ENCODE measurements at regions not wholly inside any gene's neighbourhood (a gene's known extent, or its start where the extent isn't known, plus 50 kb on each side); places are given as distances from the start of the nearest gene placed in this dataset.
"Not testable (repeated sequence)": the region's sequence is repeated elsewhere in the genome, so short reads cannot be mapped to it uniquely, and the experiment has no call there.

- H3K9me3 Mint-ChIP-seq = peaks cover 0 to 2% (median 0%) of the 10 kb centered on the region in 6 donors
- no peak for DNase-seq
- H3K27ac Mint-ChIP-seq = no peak overlapping the region
- H3K4me1 Mint-ChIP-seq = no peaks in the 10 kb centered on the region
- no peaks in the 10 kb centered on the region for H3K36me3 Mint-ChIP-seq
- H3K4me3 Mint-ChIP-seq = no peak overlapping the region
- H3K27me3 Mint-ChIP-seq (ENCODE audit: low read depth in 3 of 3) = peaks cover 2 to 3% (median 3%) of the 10 kb centered on the region in 3 donors
Observed at GRCh38 chr6:12609751-12610150, 106.8 kb upstream of the PHACTR1 start.

GRCh38 chr6:12610862-12611261 lies 105.7 kb upstream of the PHACTR1 start:
- Mint-ChIP-seq H3K27ac (no peak overlapping the region), H3K4me3 (no peak overlapping the region), H3K9me3 (peaks cover 0 to 2% (median 0%) of the 10 kb centered on the region in 6 donors), H3K4me1 (no peaks in the 10 kb centered on the region), H3K36me3 (no peaks in the 10 kb centered on the region), H3K27me3 (ENCODE audit: low read depth in 3 of 3) (peaks cover 2 to 3% (median 3%) of the 10 kb centered on the region in 3 donors)
- no peak for DNase-seq

DNA sequence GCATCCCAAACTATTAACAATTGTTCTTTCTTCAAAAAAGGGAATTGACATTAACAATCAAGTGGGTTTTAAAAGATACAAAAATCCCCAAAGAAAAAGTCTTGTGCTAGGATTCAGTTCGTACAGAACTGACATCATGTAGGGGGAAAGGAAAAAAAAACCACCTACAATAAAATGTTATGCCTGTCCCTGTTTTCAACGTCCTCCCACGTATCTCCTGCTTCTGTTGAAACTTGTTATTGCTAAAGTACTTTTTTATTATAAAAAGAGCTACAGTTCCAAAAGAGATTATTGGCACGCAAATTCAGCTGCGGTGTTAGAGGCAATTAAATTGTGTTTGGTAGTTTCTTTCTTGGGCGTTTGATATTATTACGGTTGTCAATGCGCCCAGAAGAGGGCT lies 102.8 kb upstream of the PHACTR1 start:
- Mint-ChIP-seq H3K27ac (no peak overlapping the region), H3K36me3 (no peaks in the 10 kb centered on the region), H3K4me1 (no peaks in the 10 kb centered on the region), H3K9me3 (peaks cover 0 to 2% (median 0%) of the 10 kb centered on the region in 6 donors), H3K27me3 (ENCODE audit: low read depth in 3 of 3) (peaks cover 0 to 2% (median 2%) of the 10 kb centered on the region in 3 donors), H3K4me3 (no peak overlapping the region)
- DNase-seq = no peak

GRCh38 chr6:12614456-12614855 lies 102.1 kb upstream of the PHACTR1 start:
- no peak for DNase-seq
- H3K4me1 Mint-ChIP-seq = no peaks in the 10 kb centered on the region
- H3K4me3 Mint-ChIP-seq = no peak overlapping the region
- H3K9me3 Mint-ChIP-seq = peaks cover 0 to 2% (median 0%) of the 10 kb centered on the region in 6 donors
- H3K27me3 Mint-ChIP-seq (ENCODE audit: low read depth in 3 of 3) = peaks cover 0 to 2% (median 0%) of the 10 kb centered on the region in 3 donors
- no peaks in the 10 kb centered on the region for H3K36me3 Mint-ChIP-seq
- no peak overlapping the region for H3K27ac Mint-ChIP-seq

DNA sequence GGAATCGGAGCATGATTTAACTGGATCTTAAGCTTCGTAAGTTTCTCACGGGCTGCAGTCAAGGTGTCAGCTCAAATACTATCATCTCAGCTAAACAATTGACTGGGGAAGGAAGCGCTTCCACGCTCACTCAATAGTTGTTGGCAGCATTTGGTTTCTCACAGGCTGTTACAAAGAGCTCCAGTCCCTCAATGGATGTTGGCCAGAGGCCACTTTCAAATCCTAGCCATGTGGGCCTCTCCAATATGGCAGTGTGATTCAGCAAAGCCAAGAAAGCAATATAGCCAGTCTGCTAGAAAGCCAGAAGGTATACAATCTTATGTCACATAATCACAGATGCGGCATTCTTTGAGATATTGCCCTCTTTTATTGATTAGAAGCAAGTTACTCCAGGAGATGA lies 98.3 kb upstream of the PHACTR1 start:
- Mint-ChIP-seq H3K27me3 (ENCODE audit: low read depth in 3 of 3) (peaks cover 0 to 1% (median 0%) of the 10 kb centered on the region in 3 donors), H3K4me3 (no peak overlapping the region), H3K4me1 (no peaks in the 10 kb centered on the region), H3K9me3 (no peaks in the 10 kb centered on the region), H3K27ac (no peak overlapping the region), H3K36me3 (no peaks in the 10 kb centered on the region)
- no peak for DNase-seq

GRCh38 chr6:12621754-12622153 lies 94.8 kb upstream of the PHACTR1 start:
- Mint-ChIP-seq H3K4me1 (no peaks in the 10 kb centered on the region), H3K4me3 (no peak overlapping the region), H3K36me3 (no peaks in the 10 kb centered on the region), H3K9me3 (no peaks in the 10 kb centered on the region), H3K27me3 (ENCODE audit: low read depth in 3 of 3) (peaks cover 0 to 2% (median 0%) of the 10 kb centered on the region in 3 donors), H3K27ac (no peak overlapping the region)
- DNase-seq = no peak

DNA sequence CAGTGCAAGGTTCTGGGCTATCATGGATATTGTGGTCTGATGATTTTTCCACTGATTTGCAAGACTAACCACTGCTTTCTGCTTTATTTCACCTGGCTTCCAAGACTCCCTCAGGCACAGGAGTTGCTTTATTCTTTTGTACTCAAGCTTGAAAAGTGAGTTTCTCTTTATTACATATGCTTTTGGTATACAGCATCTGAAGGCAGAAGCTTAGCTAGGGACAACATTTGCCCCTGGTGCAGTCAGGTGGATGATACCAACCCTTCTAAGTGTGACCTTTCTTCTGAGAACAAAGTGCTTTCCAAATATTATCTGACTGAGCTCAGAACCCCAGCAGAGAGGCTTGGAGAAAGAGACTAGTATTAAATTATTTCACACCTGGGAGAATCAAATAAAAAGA lies 94.0 kb upstream of the PHACTR1 start:
- no peak overlapping the region for H3K4me3 Mint-ChIP-seq
- H3K4me1 Mint-ChIP-seq = no peaks in the 10 kb centered on the region
- H3K36me3 Mint-ChIP-seq = no peaks in the 10 kb centered on the region
- H3K27ac Mint-ChIP-seq = no peak overlapping the region
- H3K9me3 Mint-ChIP-seq = no peaks in the 10 kb centered on the region
- peaks cover 0 to 2% (median 0%) of the 10 kb centered on the region in 3 donors for H3K27me3 Mint-ChIP-seq (ENCODE audit: low read depth in 3 of 3)
- no peak for DNase-seq

DNA sequence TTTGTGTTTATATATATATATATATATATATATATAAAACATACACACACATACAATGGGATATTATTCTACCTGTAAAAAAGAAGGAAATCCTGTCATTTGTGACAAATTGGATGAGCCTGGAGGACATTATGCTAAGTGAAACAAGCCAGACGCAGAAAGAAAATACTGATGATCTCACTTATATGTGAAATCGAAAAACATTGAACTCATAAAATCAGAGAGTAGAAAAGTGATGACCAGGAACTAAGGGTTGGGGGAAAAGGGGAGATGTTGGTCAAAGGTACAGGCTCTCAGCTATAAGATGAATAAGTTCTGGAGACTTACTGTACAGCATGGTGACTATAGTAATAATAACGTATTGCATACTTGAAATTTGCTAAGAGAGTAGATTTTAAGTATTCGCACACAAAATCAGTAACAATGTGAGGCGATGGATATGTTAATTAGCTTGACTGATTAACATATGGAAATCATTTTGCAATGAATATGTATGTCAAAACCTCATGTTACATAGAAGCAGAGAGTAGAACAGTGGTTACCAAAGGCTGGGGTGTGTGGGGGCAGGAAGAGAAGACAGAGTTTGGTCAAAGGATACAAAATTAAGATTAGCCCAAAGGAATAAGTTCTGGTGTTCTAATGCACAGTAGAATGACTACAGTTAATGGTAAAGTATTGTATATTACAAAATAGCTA lies 92.3 kb upstream of the PHACTR1 start:
- no peak for DNase-seq
- Mint-ChIP-seq H3K4me3 (no peak overlapping the region), H3K36me3 (no peaks in the 10 kb centered on the region)

GRCh38 chr6:12627053-12627452 lies 89.5 kb upstream of the PHACTR1 start:
- no peak overlapping the region for H3K4me3 Mint-ChIP-seq
- no peaks in the 10 kb centered on the region for H3K36me3 Mint-ChIP-seq
- no peaks in the 10 kb centered on the region for H3K9me3 Mint-ChIP-seq
- DNase-seq = no peak
- no peaks in the 10 kb centered on the region for H3K4me1 Mint-ChIP-seq
- H3K27me3 Mint-ChIP-seq (ENCODE audit: low read depth in 3 of 3) = peaks cover 0 to 1% (median 0%) of the 10 kb centered on the region in 3 donors
- H3K27ac Mint-ChIP-seq = no peak overlapping the region

More for the DNA sequence above, 92.3 kb upstream of the PHACTR1 start:
- Mint-ChIP-seq H3K9me3 (no peaks in the 10 kb centered on the region), H3K27ac (no peak overlapping the region), H3K27me3 (ENCODE audit: low read depth in 3 of 3) (peaks cover 0 to 2% (median 0%) of the 10 kb centered on the region in 3 donors), H3K4me1 (no peaks in the 10 kb centered on the region)

- Mint-ChIP-seq H3K27me3 (ENCODE audit: low read depth in 3 of 3) (peaks cover 0 to 1% (median 0%) of the 10 kb centered on the region in 3 donors), H3K4me1 (no peaks in the 10 kb centered on the region)
Observed at GRCh38 chr6:12628327-12628726, 88.2 kb upstream of the PHACTR1 start.

GRCh38 chr6:12633746-12634145 lies 82.8 kb upstream of the PHACTR1 start:
- not testable (repeated sequence) for DNase-seq; H3K36me3 Mint-ChIP-seq; H3K9me3 Mint-ChIP-seq; H3K4me3 Mint-ChIP-seq; H3K4me1 Mint-ChIP-seq; H3K27ac Mint-ChIP-seq; H3K27me3 Mint-ChIP-seq (ENCODE audit: low read depth in 3 of 3)

More at GRCh38 chr6:12628327-12628726, 88.2 kb upstream of the PHACTR1 start:
- no peak overlapping the region for H3K27ac Mint-ChIP-seq
- no peak for DNase-seq
- peaks cover 0 to 3% (median 0%) of the 10 kb centered on the region in 3 donors for H3K36me3 Mint-ChIP-seq
- H3K9me3 Mint-ChIP-seq = no peaks in the 10 kb centered on the region
- no peak overlapping the region for H3K4me3 Mint-ChIP-seq

DNA sequence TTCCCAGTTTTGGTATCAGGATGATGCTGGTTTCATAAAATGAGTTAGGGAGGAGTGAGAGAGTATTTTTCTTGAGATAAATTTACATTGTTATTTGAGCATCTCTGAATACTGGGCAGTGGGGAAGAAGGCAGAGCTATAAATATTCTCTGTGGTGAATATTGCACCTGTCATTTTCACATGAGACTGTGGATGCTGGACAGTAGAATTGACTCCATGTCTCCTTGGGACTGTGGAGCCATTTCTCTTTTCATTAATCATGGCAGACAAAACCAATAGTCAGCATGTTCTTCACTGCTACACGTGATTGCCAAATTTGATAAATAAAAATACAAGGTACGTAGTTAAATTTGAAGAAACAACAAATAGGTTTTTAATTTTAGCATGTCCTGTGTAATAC lies 81.2 kb upstream of the PHACTR1 start:
- H3K36me3 Mint-ChIP-seq = peaks cover 0 to 3% (median 0%) of the 10 kb centered on the region in 3 donors
- H3K4me3 Mint-ChIP-seq = no peak overlapping the region
- no peak overlapping the region for H3K27ac Mint-ChIP-seq
- no peaks in the 10 kb centered on the region for H3K4me1 Mint-ChIP-seq
- peaks cover 0 to 6% (median 4%) of the 10 kb centered on the region in 3 donors for H3K27me3 Mint-ChIP-seq (ENCODE audit: low read depth in 3 of 3)
- no peak for DNase-seq
- H3K9me3 Mint-ChIP-seq = peaks cover 0 to 7% (median 0%) of the 10 kb centered on the region in 6 donors

- Mint-ChIP-seq H3K36me3 (peaks cover 0 to 3% (median 0%) of the 10 kb centered on the region in 3 donors), H3K4me1 (no peaks in the 10 kb centered on the region), H3K4me3 (no peak overlapping the region), H3K9me3 (peaks cover 0 to 12% (median 1%) of the 10 kb centered on the region in 6 donors), H3K27me3 (ENCODE audit: low read depth in 3 of 3) (peaks cover 0 to 6% (median 4%) of the 10 kb centered on the region in 3 donors), H3K27ac (no peak overlapping the region)
- no peak for DNase-seq
Observed at GRCh38 chr6:12635813-12636212, 80.8 kb upstream of the PHACTR1 start.

- DNase-seq = no peak
- Mint-ChIP-seq H3K4me1 (no peaks in the 10 kb centered on the region), H3K4me3 (no peak overlapping the region), H3K36me3 (peaks cover 0 to 3% (median 0%) of the 10 kb centered on the region in 3 donors), H3K9me3 (peaks cover 0 to 14% (median 1%) of the 10 kb centered on the region in 6 donors), H3K27ac (no peak overlapping the region), H3K27me3 (ENCODE audit: low read depth in 3 of 3) (peaks cover 3 to 6% (median 4%) of the 10 kb centered on the region in 3 donors)
Observed at GRCh38 chr6:12636336-12636735, 80.2 kb upstream of the PHACTR1 start.
